ENCODE measurements at regions not wholly inside any gene's neighbourhood (a gene's known extent, or its start where the extent isn't known, plus 50 kb on each side); places are given as distances from the start of the nearest gene placed in this dataset.

DNA sequence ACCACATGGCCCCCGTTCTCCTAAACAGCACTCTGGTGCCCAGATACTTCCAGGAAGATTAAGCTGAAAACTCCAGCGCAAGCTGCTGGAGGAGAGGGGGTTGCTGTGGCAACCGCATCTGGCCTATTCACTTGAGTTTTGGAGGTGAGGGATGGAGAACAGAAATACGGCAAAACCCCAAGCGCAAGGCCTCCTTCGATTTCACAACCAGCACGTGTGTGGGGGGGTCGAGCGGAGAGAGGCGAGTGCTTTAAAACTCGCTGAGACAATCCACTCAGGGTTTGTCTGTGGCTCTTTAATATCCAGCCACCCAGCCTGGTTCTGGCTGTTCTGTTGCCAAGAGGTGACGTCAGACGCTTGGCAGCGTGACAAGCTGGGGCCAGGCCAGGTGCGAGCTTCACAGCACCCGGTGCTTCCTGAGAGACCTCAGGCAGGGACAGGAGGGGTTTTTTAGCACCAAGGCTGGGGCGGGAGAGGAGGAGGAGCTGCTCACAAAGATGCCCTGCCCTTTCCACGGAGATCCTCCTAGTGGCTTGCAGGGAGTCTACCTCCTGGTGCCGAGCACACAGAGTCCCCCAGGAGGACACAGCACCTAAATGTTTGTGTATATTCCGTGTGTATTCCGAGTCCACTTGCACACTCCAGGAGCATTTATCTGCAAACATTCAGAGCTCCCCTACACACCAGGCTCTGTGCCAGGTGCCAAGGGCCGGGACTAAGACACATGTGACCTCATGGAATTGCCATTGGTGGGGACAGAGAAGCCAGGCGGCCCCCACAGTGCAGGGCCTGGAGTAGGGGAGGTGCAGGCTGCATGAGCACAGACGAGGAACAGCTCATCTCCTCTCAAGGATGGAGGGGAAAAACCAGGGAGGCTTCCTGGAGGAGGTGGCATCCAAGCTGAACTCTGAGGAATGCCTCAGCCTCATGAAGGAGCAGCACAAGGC is 194.6 kb downstream of the OLFM1 start:
- TF ChIP-seq, protein P1, sequence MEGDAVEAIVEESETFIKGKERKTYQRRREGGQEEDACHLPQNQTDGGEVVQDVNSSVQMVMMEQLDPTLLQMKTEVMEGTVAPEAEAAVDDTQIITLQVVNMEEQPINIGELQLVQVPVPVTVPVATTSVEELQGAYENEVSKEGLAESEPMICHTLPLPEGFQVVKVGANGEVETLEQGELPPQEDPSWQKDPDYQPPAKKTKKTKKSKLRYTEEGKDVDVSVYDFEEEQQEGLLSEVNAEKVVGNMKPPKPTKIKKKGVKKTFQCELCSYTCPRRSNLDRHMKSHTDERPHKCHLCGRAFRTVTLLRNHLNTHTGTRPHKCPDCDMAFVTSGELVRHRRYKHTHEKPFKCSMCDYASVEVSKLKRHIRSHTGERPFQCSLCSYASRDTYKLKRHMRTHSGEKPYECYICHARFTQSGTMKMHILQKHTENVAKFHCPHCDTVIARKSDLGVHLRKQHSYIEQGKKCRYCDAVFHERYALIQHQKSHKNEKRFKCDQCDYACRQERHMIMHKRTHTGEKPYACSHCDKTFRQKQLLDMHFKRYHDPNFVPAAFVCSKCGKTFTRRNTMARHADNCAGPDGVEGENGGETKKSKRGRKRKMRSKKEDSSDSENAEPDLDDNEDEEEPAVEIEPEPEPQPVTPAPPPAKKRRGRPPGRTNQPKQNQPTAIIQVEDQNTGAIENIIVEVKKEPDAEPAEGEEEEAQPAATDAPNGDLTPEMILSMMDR (IDR thresholded peaks at IDR 0.05; ENCODE audit: insufficient read depth, low read length), result no peak
- TF ChIP-seq POLR2AphosphoS5 (IDR thresholded peaks at IDR 0.05; ENCODE audit: low read depth) (no peak), GABPA (IDR thresholded peaks at IDR 0.05; ENCODE audit: low read depth) (no peak)
- TF ChIP-seq, protein P2, sequence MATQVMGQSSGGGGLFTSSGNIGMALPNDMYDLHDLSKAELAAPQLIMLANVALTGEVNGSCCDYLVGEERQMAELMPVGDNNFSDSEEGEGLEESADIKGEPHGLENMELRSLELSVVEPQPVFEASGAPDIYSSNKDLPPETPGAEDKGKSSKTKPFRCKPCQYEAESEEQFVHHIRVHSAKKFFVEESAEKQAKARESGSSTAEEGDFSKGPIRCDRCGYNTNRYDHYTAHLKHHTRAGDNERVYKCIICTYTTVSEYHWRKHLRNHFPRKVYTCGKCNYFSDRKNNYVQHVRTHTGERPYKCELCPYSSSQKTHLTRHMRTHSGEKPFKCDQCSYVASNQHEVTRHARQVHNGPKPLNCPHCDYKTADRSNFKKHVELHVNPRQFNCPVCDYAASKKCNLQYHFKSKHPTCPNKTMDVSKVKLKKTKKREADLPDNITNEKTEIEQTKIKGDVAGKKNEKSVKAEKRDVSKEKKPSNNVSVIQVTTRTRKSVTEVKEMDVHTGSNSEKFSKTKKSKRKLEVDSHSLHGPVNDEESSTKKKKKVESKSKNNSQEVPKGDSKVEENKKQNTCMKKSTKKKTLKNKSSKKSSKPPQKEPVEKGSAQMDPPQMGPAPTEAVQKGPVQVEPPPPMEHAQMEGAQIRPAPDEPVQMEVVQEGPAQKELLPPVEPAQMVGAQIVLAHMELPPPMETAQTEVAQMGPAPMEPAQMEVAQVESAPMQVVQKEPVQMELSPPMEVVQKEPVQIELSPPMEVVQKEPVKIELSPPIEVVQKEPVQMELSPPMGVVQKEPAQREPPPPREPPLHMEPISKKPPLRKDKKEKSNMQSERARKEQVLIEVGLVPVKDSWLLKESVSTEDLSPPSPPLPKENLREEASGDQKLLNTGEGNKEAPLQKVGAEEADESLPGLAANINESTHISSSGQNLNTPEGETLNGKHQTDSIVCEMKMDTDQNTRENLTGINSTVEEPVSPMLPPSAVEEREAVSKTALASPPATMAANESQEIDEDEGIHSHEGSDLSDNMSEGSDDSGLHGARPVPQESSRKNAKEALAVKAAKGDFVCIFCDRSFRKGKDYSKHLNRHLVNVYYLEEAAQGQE (IDR thresholded peaks at IDR 0.05; ENCODE audit: insufficient replicate concordance, low read depth), result no peak
